Stimulated activated naive CD4-positive, alpha-beta T cell treated with Interleukin-2 at 50 U/mL for 16 hours (primary cell): ENCODE measurements at regions not wholly inside any gene's neighbourhood (a gene's known extent, or its start where the extent isn't known, plus 50 kb on each side); places are given as distances from the start of the nearest gene placed in this dataset.
"Not testable (repeated sequence)": the region's sequence is repeated elsewhere in the genome, so short reads cannot be mapped to it uniquely, and the experiment has no call there.

Experiments
- DNase-seq: peaks from one replicate; lab custom pipeline; 2025; lab: John Stamatoyannopoulos, UW

- DNase-seq: no peak
Measured at GRCh38 chr10:44745920-44746319, 165.2 kb upstream of the TMEM72 start.

- no peak for DNase-seq
Measured at GRCh38 chr10:44747593-44748172, 163.5 kb upstream of the TMEM72 start.

- no peak for DNase-seq
Measured at GRCh38 chr10:44749151-44749550, 162.0 kb upstream of the TMEM72 start.

GRCh38 chr10:44752451-44753441 lies 158.4 kb upstream of the TMEM72 start:
- no peak for DNase-seq

- DNase-seq: not testable (repeated sequence)
Measured at GRCh38 chr10:44754355-44754754, 156.8 kb upstream of the TMEM72 start.

GRCh38 chr10:44755481-44755880 lies 155.7 kb upstream of the TMEM72 start:
- no peak for DNase-seq

GRCh38 chr10:44756216-44756615 lies 154.9 kb upstream of the TMEM72 start:
- no peak for DNase-seq

GRCh38 chr10:44757551-44758205 lies 153.5 kb upstream of the TMEM72 start:
- no peak for DNase-seq

- DNase-seq: no peak
Measured at GRCh38 chr10:44759122-44759521, 152.0 kb upstream of the TMEM72 start.

GRCh38 chr10:44760513-44760912 lies 150.6 kb upstream of the TMEM72 start:
- DNase-seq: no peak

- no peak for DNase-seq
Measured at GRCh38 chr10:44761076-44761475, 150.1 kb upstream of the TMEM72 start.

GRCh38 chr10:44763331-44763730 lies 147.8 kb upstream of the TMEM72 start:
- no peak for DNase-seq

- DNase-seq: no peak
Measured at GRCh38 chr10:44765299-44765698, 145.8 kb upstream of the TMEM72 start.

- DNase-seq: no peak
Measured at GRCh38 chr10:44766631-44767030, 144.5 kb upstream of the TMEM72 start.

GRCh38 chr10:44769450-44769849 lies 141.7 kb upstream of the TMEM72 start:
- no peak for DNase-seq

GRCh38 chr10:44771233-44771995 lies 139.7 kb upstream of the TMEM72 start:
- no peak for DNase-seq

GRCh38 chr10:44773565-44773964 lies 137.6 kb upstream of the TMEM72 start:
- no peak for DNase-seq

GRCh38 chr10:44774676-44775401 lies 136.3 kb upstream of the TMEM72 start:
- no peak for DNase-seq

- no peak for DNase-seq
Measured at GRCh38 chr10:44775402-44775741, 135.8 kb upstream of the TMEM72 start.

GRCh38 chr10:44776181-44776580 lies 135.0 kb upstream of the TMEM72 start:
- DNase-seq: no peak

GRCh38 chr10:44779511-44779910 lies 131.6 kb upstream of the TMEM72 start:
- DNase-seq: no peak

GRCh38 chr10:44780426-44780825 lies 130.7 kb upstream of the TMEM72 start:
- DNase-seq: no peak
